CD4-positive, alpha-beta T cell treated with Interferon gamma for 1 hour (primary cell): ENCODE measurements at regions not wholly inside any gene's neighbourhood (a gene's known extent, or its start where the extent isn't known, plus 50 kb on each side); places are given as distances from the start of the nearest gene placed in this dataset.

ENCODE experiments used
- DNase-seq: peaks from one replicate; pipeline ENCODE4 v3.0.0-alpha.2; 2020

DNA sequence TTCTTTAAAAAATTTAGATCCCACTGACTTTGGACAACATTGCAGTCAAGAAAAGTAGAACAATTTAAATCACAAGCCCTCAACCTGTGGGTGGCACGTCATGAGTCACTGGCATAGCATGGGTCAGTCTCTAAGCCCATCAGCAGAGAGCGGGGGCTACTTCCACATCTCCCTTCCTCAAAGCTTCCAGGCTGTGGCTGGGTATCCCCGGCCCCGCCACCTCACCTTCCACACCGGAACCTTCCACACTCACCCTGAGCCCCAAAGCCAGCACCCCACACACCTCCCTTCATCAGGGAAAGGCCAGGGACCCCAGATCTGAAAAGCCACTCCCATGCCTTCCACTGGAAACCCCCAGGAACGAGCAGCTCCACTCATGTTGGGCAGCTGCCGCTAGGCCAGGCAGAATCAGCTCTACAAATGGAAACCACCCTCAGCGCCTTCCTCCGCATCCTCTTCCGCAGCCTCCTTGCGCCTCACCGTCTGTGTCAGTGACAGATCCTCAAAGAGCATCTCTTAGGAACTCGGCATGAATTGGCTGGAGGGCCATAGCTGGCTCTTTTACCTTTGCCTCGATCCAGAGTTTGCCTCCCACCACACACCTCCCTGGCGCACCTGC is 156.5 kb downstream of the ERCC6L2 start:
- no peak for DNase-seq

GRCh38 chr9:96031366-96031824 is 155.9 kb downstream of the ERCC6L2 start:
- no peak for DNase-seq

DNA sequence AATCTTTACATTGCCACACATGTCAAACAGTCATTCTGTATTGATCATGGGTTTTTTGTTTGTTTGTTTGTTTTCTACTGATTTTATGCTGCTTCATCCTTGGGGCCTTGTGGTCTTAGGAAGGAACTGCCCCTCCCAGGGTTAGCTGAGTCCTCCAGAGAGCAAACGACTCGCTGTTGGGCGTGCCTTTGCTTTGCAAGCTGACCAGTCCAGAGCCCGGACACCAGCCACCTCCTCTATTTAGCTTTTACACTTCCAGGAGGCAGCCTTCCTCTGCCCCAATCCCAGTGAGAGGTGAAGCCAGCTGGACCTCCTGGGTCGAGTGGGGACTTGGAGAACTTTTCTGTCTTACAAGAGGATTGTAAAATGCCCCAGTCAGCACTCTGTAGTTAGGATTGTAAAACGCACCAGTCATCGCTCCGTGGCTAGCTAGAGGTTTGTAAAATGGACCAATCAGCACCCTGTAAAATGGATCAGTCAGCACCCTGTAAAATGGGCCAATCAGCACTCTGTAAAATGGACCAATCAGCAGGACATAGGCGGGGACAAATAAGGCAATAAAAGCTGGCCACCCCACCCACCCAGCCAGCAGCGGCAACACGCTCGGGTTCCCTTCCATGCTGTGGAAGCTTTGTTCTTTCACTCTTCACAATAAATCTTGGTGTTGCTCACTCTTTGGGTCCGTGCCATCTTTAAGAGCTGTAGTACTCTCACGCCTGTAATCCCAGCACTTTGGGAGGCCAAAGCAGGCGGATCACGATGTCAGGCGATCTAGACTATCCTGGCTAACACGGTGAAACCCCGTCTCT is 154.4 kb downstream of the ERCC6L2 start:
- no peak for DNase-seq

DNA sequence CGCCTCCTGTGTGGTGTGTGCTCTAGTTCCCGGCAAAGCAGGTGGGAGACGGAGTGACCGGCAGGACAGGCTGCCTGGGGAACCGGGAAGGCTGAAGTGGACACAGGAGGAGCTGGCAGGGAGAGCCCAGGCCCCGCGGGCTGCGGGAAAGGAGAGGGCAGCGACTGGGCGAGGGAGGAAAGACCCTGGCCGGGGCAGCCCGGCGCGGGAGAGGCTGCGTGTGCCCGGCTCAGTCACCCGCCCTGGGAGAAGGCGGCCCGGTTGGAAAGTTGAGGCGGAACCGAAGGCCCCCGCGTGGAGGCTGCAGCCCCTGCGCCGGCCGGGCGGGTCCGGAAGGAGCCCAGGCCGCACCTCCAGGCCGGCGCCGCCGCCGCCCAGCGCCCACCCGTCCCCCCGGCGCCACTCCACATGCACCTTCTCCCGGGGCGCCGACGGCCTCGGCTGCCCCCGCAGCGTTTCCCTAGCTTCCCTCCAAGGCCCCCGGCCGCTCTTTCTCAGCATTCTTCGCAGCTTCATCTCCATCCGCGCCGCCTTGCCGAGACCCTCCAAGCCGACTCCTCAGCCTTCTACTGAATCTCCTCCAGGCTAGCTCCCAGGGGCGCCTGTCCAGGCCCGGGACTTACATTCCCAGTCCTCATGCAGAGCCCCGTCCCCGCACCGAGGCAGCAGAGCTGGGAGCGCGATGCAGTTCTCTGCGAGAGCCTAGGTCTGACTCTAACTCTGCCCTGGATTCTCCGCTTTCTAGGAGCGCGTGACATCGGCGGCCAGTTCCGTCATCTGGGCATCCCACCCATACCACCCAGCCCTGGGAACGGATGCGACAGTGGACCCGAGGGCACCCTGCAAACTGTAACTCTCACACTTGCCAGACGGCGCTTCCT is 152.0 kb downstream of the ERCC6L2 start:
- no peak for DNase-seq

DNA sequence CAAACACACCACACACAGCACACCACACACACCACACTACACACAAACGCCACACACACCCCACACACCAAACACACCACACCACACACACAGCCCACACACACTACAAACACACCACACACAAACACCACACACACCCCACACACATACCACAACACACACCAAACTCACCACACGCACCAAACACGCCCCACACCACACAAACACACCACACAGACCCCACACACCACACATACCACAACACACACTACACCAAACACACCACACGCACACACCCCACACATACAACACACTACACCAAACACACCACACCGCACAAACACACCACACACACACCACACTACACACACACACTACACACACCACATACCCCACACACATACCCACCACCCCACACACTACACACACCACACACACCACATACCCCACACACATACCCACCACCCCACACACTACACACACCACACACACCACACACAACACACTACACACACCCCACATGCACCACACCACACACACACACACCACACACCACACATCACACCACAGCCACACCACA is 151.2 kb downstream of the ERCC6L2 start:
- DNase-seq, result no peak

DNA sequence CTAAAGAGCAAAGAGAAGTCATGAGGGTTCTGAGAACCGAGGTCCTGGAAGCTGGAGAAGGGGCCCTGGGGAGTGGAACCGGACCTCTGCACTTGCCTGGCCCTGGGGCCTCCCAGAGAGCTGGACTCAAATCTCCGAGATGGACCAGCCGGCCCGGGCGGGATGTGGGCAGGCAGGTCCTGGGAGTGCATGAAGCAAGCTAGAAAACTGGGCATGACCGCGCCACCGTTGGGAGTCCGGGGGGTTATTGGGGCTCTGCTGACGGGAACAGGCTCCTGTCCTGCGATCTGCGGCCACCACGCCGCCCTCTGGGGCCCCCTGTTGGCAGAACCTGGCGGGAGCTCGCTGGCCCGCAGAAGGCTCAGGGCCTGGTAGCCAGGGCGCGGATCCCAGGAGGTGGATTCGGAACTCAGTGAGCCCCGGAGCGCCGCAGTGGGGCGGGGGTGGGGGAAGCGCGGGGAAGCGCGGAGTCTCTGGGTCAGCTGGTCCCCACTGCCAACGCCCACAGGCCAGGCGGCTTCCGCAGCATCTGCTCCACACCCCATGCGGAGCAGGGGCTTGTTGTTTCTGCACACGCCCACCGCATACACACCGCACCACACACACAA is 150.6 kb downstream of the ERCC6L2 start:
- no peak for DNase-seq

DNA sequence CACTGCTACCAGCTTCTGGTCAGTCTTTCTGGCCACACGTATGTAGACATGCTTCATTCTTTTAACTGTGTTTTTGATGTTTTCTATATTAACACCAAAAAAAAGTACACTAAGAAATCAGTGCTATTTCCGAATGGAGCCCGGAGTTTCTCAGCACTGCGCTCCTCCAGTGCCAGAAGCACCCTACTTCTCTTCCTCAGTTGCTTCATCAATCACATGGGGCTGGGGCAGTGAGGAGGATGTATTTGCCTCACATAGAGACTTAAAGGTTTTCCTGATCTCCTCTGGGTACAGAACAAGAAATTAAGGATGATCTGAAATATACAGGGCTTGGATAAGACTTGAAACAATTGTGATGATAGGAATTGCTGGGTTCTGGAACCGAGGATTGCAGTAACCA is 148.0 kb downstream of the ERCC6L2 start:
- no peak for DNase-seq

GRCh38 chr9:96022445-96023051 is 147.1 kb downstream of the ERCC6L2 start:
- no peak for DNase-seq

DNA sequence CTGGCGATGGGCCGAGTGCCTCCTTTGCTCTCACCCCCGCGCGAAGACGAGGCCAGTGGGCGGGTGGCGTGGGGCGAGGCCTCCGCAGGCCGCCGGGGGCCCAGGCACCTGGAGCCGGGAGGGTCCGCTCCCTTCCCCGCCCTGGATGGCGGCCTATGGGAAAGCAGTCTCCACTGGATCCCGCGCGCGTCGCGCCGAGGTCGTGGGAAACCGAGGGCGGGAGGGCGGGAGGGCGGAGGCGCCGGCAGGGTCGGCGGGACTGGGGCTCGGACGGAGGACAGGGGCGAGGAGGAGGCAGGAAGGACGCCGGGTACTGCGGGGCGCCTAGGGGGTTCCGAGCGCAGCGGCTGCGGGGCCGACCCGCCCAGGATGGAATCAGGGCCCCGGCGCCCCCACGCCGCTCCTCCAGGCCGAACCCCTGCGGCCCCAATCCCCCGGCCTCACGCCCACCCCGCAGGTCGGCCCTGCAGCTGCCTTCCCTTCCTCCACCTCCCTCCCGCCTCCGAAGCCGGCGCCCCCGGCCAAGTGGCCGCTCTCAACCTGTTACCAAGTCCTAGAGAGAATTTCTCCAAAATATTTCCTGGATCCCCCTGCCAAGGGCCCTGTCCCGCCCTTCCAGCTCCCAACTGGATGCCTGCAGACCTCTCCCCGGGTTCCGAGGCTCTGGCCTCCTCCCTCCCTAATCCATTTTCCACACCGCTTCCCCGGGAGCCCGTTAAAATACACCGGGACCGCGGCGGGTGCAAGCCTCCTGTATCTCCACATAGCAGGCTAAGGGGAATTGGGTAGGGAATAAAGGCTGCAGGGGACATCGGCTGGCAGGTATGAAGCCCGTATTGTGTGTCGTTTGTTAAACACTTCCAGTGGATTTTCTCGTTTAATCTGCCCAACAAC is 146.3 kb downstream of the ERCC6L2 start:
- DNase-seq, result no peak

DNA sequence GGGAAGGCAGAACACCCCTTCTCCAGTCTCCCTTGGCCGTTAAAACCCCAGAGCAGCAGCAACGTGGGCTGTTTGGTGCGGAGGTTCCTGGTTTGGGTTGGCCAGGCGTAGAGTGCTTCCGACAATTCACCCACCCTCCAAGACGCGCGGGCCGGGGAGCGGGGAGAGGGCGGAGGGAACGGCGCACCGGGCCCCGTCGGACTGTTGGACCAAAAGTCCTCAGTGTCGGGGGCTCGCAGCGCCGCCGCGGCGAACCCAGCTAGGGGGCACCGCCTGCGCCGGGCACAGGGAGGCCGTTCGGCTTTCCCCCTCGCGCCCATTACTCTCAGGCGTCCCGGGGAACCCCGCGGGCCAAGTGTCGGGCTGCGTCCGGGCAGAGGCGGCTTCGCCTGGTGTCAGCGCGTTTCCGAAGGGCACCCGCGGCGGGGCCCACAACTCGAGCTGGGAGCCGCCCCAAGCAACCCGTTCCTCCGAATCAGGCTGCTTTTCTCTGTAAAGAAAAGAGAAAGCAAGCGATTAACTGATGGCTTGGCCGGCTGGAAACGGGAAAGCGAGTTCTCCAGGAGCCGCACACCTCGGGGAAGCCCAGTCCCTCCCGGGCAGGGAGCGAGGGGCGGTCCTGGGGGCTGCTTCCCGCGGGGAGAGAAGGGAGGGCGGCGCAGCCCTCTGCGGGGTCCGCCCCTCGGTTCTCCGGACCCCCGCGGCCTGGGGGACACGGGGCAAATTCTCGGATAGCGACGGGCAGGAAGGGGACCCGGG is 145.5 kb downstream of the ERCC6L2 start:
- peak; percentile 39 for DNase-seq

GRCh38 chr9:96020300-96020791 is 144.9 kb downstream of the ERCC6L2 start:
- no peak for DNase-seq
